Vagina (tissue), 2 donors: ENCODE measurements at regions not wholly inside any gene's neighbourhood (a gene's known extent, or its start where the extent isn't known, plus 50 kb on each side); places are given as distances from the start of the nearest gene placed in this dataset.

Experiments used
- POLR2A ChIP-seq, 2 donors: fragments of 450-650 bp; IDR thresholded peaks; one replicate each; pipeline ENCODE4 v1.6.1; 2017; ENCODE audit warnings: antibody characterized with exemption in 2 of 2, mild to moderate bottlenecking in 2 of 2, moderate library complexity in 2 of 2
- POLR2AphosphoS5 ChIP-seq, 2 donors: sonication (generic); formaldehyde crosslinking; IDR thresholded peaks; one replicate each; pipeline ENCODE4 v1.9.0; 2017; ENCODE audit warnings: antibody characterized with exemption in 2 of 2, mild to moderate bottlenecking in 2 of 2, low read depth in 1 of 2; ENCODE audit not compliant: insufficient read depth in 1 of 2
- TF ChIP-seq, protein P1 (sequence below), 3 experiments: fragments of 450-650 bp in 2 of 3; fragments of 200-600 bp in 1 of 3; sonication (generic) in 1 of 3; IDR thresholded peaks; one replicate each; pipeline ENCODE4 v1.5.1; 2017 to 2019; ENCODE audit warnings: antibody characterized with exemption in 3 of 3, mild to moderate bottlenecking in 2 of 3, moderate library complexity in 2 of 3

DNA sequence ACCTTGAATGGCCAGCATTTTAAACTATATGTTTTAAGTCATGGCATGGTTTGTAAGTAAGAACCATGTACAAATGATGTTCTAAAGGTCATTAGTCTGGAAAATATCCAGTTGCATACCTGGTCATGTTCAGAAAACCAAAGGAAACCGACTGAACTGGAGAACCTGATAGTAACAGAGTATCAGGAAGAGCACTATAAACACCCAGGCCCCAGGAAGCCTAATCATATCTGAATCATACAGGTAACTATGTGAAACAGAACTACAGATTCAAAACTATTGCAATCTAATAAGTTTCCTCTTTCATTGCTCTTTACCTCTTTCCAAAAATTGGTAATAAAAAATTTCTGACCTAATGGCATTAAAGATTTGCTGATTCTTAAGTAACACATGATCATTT is 500.3 kb downstream of the ARHGEF28 start:
- TF ChIP-seq POLR2A (IDR thresholded peaks at IDR 0.05) = no peak
- TF ChIP-seq, protein P1, sequence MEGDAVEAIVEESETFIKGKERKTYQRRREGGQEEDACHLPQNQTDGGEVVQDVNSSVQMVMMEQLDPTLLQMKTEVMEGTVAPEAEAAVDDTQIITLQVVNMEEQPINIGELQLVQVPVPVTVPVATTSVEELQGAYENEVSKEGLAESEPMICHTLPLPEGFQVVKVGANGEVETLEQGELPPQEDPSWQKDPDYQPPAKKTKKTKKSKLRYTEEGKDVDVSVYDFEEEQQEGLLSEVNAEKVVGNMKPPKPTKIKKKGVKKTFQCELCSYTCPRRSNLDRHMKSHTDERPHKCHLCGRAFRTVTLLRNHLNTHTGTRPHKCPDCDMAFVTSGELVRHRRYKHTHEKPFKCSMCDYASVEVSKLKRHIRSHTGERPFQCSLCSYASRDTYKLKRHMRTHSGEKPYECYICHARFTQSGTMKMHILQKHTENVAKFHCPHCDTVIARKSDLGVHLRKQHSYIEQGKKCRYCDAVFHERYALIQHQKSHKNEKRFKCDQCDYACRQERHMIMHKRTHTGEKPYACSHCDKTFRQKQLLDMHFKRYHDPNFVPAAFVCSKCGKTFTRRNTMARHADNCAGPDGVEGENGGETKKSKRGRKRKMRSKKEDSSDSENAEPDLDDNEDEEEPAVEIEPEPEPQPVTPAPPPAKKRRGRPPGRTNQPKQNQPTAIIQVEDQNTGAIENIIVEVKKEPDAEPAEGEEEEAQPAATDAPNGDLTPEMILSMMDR (IDR thresholded peaks at IDR 0.05) = no peak
- TF ChIP-seq POLR2AphosphoS5 (IDR thresholded peaks at IDR 0.05; ENCODE audit: insufficient read depth in 1 of 2, low read depth in 1 of 2) = no peak
